ENCODE measurements at regions not wholly inside any gene's neighbourhood (a gene's known extent, or its start where the extent isn't known, plus 50 kb on each side); places are given as distances from the start of the nearest gene placed in this dataset.

- no peak for DNase-seq (ENCODE audit: low spot score)
- no peaks in the 10 kb centered on the region for H3K27me3 ChIP-seq (replicated peaks; ENCODE audit: insufficient read depth)
- H3K36me3 ChIP-seq, result no peaks in the 10 kb centered on the region
- no peak for TF ChIP-seq CTCF (IDR thresholded peaks at IDR 0.05)
- H3K4me3 ChIP-seq, result no peak overlapping the region
- H3K27ac ChIP-seq, result no peak overlapping the region
- no peaks in the 10 kb centered on the region for H3K4me1 ChIP-seq (ENCODE audit: control insufficient read depth in 1 of 2, low read depth in 2 of 2)
- no peak for ATAC-seq (ENCODE audit: insufficient number of reproducible peaks, low FRiP score, low read depth)
- no peaks in the 10 kb centered on the region for H3K9me3 ChIP-seq
These were observed 523.8 kb upstream of the FAT3 start for GRCh38 chr11:91700854-91701253.

- Histone ChIP-seq H3K4me1 (ENCODE audit: control insufficient read depth in 1 of 2, low read depth in 2 of 2) (no peaks in the 10 kb centered on the region), H3K4me3 (no peak overlapping the region), H3K27ac (no peak overlapping the region), H3K9me3 (no peaks in the 10 kb centered on the region), H3K36me3 (no peaks in the 10 kb centered on the region), H3K27me3 (replicated peaks; ENCODE audit: insufficient read depth) (no peaks in the 10 kb centered on the region)
- no peak for TF ChIP-seq CTCF (IDR thresholded peaks at IDR 0.05)
- ATAC-seq (ENCODE audit: insufficient number of reproducible peaks, low FRiP score, low read depth) (no peak), DNase-seq (ENCODE audit: low spot score) (no peak)
These were observed 525.8 kb upstream of the FAT3 start for GRCh38 chr11:91698845-91699244.

GRCh38 chr11:91694331-91694730 is 530.3 kb upstream of the FAT3 start:
- Histone ChIP-seq H3K36me3 (no peaks in the 10 kb centered on the region), H3K27me3 (replicated peaks; ENCODE audit: insufficient read depth) (no peaks in the 10 kb centered on the region), H3K27ac (no peak overlapping the region), H3K4me1 (ENCODE audit: control insufficient read depth in 1 of 2, low read depth in 2 of 2) (no peaks in the 10 kb centered on the region), H3K4me3 (no peak overlapping the region), H3K9me3 (no peaks in the 10 kb centered on the region)
- no peak for DNase-seq (ENCODE audit: low spot score)
- TF ChIP-seq CTCF (IDR thresholded peaks at IDR 0.05), result no peak
- no peak for ATAC-seq (ENCODE audit: insufficient number of reproducible peaks, low FRiP score, low read depth)

GRCh38 chr11:91691872-91692271 is 532.7 kb upstream of the FAT3 start:
- no peaks in the 10 kb centered on the region for H3K36me3 ChIP-seq
- ATAC-seq (ENCODE audit: insufficient number of reproducible peaks, low FRiP score, low read depth) (no peak), DNase-seq (ENCODE audit: low spot score) (no peak)
- H3K4me1 ChIP-seq (ENCODE audit: control insufficient read depth in 1 of 2, low read depth in 2 of 2), result no peaks in the 10 kb centered on the region
- no peaks in the 10 kb centered on the region for H3K27me3 ChIP-seq (replicated peaks; ENCODE audit: insufficient read depth)
- H3K4me3 ChIP-seq, result no peak overlapping the region
- H3K27ac ChIP-seq, result no peak overlapping the region
- TF ChIP-seq CTCF (IDR thresholded peaks at IDR 0.05), result no peak
- H3K9me3 ChIP-seq, result no peaks in the 10 kb centered on the region

GRCh38 chr11:91688672-91689071 is 535.9 kb upstream of the FAT3 start:
- TF ChIP-seq CTCF (IDR thresholded peaks at IDR 0.05), result no peak
- no peaks in the 10 kb centered on the region for H3K9me3 ChIP-seq
- ATAC-seq (ENCODE audit: insufficient number of reproducible peaks, low FRiP score, low read depth) (no peak), DNase-seq (ENCODE audit: low spot score) (no peak)
- H3K27ac ChIP-seq, result no peak overlapping the region
- H3K36me3 ChIP-seq, result no peaks in the 10 kb centered on the region
- no peaks in the 10 kb centered on the region for H3K27me3 ChIP-seq (replicated peaks; ENCODE audit: insufficient read depth)
- H3K4me1 ChIP-seq (ENCODE audit: control insufficient read depth in 1 of 2, low read depth in 2 of 2), result no peaks in the 10 kb centered on the region
- H3K4me3 ChIP-seq, result no peak overlapping the region
